HG03025 (cell line): ENCODE measurements at regions not wholly inside any gene's neighbourhood (a gene's known extent, or its start where the extent isn't known, plus 50 kb on each side); places are given as distances from the start of the nearest gene placed in this dataset.

ENCODE experiments used
- ATAC-seq: cut with Tn5 transposase; IDR thresholded peaks from one replicate; pipeline ENCODE4 v1.9.1; 2021; ENCODE audit warnings: mild to moderate bottlenecking, moderate library complexity; ENCODE audit not compliant: unreplicated experiment, low FRiP score

DNA sequence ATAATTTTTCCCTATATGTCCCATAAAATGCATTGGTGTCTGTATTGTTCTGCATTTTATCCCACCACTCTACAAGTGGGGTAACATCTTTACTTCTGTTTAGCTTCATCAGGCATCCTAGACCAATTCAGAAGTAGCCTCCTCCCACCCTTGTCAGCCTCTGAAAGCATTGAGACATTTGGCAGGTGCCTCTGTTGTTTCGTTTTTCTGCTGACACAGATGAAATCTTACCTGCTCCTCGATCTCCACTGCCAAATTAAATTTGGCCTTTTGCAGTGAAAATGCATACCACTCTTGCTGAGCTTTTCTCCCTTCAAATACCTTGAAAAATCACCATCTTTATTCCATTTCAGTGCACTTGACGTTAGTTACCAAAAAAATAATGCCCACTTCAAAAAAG, 83.5 kb upstream of the STARD13 start:
- no peak for ATAC-seq

DNA sequence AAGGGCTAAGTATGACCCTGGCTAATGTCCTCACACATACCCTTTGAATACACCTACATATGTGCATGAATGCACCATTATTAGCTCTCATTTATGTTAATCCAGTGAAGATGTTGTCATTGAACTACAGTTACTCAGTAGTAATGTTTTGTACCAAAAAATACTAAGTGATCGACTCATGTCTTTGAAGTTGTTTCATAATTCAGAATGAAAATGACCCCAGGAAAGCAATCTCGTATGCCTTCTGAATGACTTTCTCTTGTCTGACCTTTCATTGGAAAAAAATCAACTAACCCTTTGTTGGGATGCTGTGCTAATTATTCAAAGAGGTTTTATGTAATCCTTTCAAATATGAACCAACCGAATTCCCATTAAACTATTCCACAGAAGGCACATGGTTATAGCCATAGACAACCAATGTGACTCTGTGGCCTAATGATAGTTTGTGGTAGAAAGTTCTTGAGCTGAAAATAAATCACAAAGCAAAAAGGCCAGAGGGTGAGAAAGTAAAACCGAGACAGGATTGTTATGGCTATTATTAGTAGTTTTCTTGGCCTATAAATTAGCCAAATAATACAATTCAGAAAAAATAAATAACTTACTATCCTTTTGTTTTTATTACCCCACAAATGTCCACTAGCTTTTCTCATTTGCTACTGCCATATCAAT, 86.8 kb upstream of the STARD13 start:
- no peak for ATAC-seq

- no peak for ATAC-seq
These were observed 88.1 kb upstream of the STARD13 start for GRCh38 chr13:33373624-33374023.

- ATAC-seq = no peak
These were observed 89.9 kb upstream of the STARD13 start for GRCh38 chr13:33375421-33375820.

DNA sequence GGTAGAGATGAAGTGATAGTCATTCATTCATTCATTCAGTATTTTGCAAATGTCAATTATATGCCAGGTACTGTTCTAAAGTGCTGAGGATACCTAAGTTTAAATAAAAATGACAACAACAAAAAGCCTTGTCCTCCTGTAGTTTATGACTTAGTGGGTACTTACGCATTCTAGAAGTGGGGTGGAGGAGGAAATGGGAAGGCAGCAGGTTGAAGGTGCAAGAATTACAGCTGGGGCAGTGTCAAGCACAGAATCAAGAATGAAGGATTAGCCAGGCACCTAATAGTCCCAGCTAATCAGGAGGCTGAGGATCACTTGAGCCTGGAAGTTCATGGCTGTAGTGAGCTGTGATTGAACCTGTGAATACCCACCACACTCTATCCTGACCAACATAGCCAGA, 90.7 kb upstream of the STARD13 start:
- ATAC-seq = no peak

- no peak for ATAC-seq
These were observed 91.9 kb upstream of the STARD13 start for GRCh38 chr13:33377411-33377810.

DNA sequence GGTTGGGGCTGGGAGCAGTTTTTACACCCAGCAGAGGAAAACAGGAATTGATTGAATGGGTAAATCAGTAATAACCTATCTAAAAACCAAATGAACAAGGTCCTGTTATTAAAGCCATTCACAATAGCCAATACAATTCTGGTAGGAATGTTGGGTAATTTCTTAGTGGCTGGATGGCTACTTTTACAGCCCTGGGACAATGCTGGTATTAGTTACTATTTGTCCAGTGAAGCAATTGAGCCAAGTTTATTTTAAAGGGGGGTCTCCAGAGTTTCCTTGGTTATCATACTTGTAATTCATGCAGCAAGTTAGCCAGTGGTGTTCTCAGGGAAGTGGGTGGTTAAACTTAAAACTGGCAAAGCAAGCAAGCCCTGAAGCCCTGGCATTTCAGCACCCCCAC, 92.3 kb upstream of the STARD13 start:
- ATAC-seq = no peak

DNA sequence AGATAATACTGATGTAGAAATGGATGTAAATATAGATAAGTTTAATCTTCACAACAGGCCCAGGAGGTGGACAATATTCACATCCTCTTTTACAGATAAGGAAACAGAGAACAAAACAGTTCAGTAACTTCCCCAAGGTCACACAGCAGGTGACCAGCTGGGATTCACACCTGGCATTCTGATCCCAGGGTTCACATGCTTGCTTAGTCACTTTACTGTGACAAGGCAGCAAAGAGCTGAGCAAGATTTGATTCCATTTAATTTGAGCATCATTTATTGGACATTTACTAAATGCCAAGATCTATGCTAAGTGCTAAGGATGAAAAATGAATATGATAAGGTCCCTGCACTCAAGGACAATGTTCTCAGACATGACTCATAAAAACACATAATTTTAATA, 94.1 kb upstream of the STARD13 start:
- no peak for ATAC-seq

DNA sequence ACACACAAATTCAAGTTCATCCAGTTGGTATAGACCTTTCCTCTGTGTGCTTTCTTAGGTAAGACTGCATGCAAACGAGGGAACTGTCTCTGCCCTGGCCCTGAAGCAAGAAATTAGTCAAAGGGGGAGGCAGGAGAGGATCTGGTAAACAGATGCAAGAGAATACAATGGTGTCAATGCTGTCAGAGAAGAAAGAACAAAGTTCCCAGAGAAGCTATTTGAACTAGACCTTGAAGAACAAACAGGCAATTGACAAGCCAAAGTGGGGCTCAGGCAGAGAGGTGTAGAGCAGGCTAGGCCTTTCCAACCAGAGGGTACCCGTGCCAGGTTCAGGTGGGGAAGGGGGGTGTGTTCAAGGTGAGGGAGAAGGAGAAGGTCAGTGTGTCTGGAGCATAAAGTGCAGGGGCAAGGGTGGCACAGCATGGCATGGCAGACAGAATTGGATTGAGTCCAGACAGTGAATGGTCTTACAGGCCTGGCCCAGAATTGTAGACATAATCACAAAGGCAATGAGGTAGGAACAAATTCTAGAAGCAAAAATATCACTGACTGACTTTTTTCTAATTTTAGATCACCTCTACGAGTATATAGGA, 95.0 kb upstream of the STARD13 start:
- no peak for ATAC-seq

GRCh38 chr13:33381180-33381579, 95.6 kb upstream of the STARD13 start:
- ATAC-seq = no peak

- ATAC-seq = no peak
These were observed 96.4 kb upstream of the STARD13 start for GRCh38 chr13:33381906-33382305.

DNA sequence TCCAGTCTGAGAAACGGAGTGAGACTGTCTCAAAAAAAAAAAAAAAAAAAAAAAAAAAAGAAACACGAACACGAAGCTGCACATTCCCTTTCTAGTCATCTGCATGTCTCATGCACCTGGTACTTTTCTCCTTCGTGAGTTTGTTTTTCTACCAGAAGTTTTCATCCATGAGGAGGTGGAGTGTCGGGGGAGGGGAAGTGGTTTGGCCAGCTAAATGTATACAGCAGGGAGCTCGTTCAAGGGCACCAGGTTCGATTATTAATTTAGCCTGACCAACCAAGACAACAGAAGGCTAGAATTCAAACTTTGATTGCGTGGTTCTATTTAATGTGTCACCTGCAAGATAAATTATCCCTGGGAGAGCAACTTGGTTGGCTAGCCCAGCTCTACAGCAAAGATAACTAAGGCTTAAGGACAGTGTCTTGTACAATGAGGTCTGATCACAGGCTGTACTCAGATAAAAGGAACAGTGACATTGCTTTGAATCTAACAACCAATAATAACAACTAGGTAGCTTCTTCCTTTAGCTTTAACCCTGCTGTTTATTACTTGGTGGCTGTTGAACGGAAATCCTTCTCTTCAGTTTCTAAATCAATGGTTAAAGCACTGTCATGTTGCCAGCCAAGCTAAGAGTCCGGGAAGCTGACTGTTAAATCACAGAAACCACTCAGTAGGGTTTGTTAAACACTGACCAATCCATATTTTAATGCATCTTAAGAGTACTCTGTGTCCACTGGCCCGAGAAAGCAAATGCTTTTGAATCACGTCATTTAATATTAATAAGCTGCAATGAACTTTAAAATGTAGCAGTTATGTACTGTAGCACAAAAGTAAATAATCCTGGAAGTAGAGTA, 98.4 kb upstream of the STARD13 start:
- no peak for ATAC-seq

- no peak for ATAC-seq
These were observed 102.9 kb upstream of the STARD13 start for GRCh38 chr13:33388286-33388998.

DNA sequence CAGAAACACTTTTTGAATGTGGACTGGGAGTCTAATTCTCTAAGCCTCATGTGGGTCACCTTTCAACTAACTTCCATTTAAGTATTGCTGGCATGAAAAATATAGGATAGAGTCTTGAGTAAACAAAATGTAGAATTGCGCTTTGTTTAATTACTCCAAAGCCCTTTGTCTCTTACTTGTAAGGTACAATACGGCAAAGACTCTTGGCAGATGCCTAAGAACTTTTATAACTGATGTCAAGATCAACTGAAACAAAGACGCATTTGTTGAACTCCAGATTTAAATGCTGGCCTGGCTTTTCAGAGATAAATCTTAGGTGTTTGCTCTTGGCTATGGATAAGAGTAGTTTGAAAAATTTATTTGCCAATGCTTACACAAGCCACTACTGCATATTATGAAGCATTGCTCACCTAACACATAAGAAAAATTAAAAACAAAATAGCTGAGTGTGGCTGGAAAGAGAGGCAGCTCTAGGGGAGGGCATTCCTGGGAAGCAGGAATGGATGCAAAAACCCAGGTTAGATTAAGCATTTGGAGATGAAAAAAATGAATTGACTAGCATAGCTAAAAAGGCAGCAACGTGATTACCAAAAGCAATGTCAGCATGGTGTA, 107.3 kb upstream of the STARD13 start:
- ATAC-seq = no peak

DNA sequence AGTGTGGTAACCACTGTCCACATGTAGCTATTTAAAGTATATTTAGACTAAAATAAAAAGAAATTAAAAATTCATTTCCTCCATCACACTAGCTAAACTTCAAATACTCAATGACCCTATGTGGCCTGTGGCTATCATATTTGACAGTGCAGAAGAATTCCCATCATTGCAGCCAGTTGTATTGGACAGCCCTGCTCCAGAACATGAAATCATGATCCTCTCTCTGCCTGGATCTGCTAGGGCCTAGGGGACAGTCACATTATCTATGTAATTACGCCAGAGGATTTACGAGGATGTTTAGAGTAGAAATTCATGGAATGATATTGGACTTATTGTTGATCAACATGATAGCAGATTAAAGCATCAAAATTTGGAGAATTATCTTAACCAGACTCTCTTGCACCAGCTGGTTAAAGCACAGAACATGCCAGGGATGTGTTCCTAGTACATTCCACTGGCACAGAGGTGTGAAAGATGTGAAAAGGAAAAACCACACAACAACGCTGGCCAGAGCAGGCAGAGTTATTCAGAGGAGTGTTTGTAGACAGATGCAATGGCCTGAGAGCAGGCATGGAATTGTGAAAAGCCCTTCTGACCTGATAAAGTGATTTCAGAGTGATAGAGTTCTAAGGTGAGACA, 108.9 kb upstream of the STARD13 start:
- no peak for ATAC-seq

DNA sequence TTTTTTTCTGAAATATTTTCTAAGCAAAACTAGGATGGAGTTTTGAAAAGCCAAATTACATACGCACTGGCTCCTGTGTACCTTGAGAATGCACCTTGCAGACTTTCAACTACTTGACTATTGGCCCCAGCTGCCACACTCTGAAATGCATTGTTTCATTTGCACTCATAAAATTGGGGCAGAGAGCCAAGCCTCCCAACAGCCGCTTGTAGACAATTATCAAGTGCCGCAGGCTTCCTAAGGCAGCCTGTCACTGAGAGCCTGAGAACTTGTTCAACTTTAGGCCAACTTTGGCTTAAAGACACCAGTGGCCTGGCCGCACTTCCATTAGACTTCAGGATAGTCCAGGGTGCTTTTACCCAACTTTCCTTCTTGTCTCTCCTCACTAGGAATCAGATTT, 115.7 kb upstream of the STARD13 start:
- ATAC-seq = no peak

GRCh38 chr13:33402975-33403374, 117.4 kb upstream of the STARD13 start:
- ATAC-seq = no peak

GRCh38 chr13:33403807-33404362, 118.3 kb upstream of the STARD13 start:
- no peak for ATAC-seq

GRCh38 chr13:33405371-33405770, 119.8 kb upstream of the STARD13 start:
- ATAC-seq = no peak
